HepG2 (cell line): ENCODE measurements at regions not wholly inside any gene's neighbourhood (a gene's known extent, or its start where the extent isn't known, plus 50 kb on each side); places are given as distances from the start of the nearest gene placed in this dataset.

Experiments used
- ATAC-seq: fragments of 200-7000 bp; cut with Tn5 transposase; 3 replicates; pipeline ENCODE4 v1.9.1; 2020; ENCODE audit warnings: mild to moderate bottlenecking, moderate library complexity
- BruUV-seq: library from RNA; stranded (reverse); fragments of 400-500 nt; replicated peaks from 2 replicates; lab custom pipeline; 2021; lab: Mats Ljungman, UMichigan
- CTCF ChIA-PET: fragments of 300-600 bp; formaldehyde crosslinking; extraction: SDS; loops from one replicate; lab custom pipeline; 2021; ENCODE audit warnings: low total read pairs, inconsistent platforms, low intra/inter-chr PET ratio; lab: Yijun Ruan, JAX
- POLR2A ChIA-PET: fragments of 350-600 bp; sonication (Branson Sonifier 250); formaldehyde crosslinking; loops from one replicate; lab custom pipeline; 2020; ENCODE audit warnings: antibody characterized with exemption, inconsistent platforms; lab: Yijun Ruan, JAX
- DNase-seq: peaks from one replicate; pipeline ENCODE4 v3.0.0-alpha.2; 2015; ENCODE audit warnings: low spot score
- FAIRE-seq: peaks from 3 replicates; lab custom pipeline; 2011; peaks lifted over from hg19 to GRCh38; lab: Jason Lieb, UNC
- H2AFZ ChIP-seq: one replicate; pipeline ENCODE4 v1.6.1; 2011; ENCODE audit warnings: low read length, inconsistent platforms
- H3K27ac ChIP-seq: fragments of 300-600 bp; 3 replicates; pipeline ENCODE4 v1.8.0; 2011; ENCODE audit warnings: mixed run types, mild to moderate bottlenecking, mixed read lengths, low read length, inconsistent platforms; ENCODE audit not compliant: insufficient read depth; ENCODE audit errors: extremely low read length
- H3K27me3 ChIP-seq, 2 experiments: fragments of 200-600 bp in 1 of 2; 2 replicates in 1 of 2; 3 replicates in 1 of 2; pipeline versions ENCODE4 v1.6.0 to v1.8.0; 2011; ENCODE audit warnings: low read length in 2 of 2, mild to moderate bottlenecking in 2 of 2, moderate library complexity in 2 of 2, inconsistent platforms in 1 of 2; ENCODE audit not compliant: insufficient read depth in 2 of 2, control insufficient read depth in 1 of 2
- H3K36me3 ChIP-seq, 2 experiments: fragments of 200-600 bp in 1 of 2; replicated peaks in 1 of 2; 2 replicates in 1 of 2; 3 replicates in 1 of 2; pipeline versions ENCODE4 v1.5.1 to v1.8.0; 2011; ENCODE audit warnings: low read length in 2 of 2, inconsistent platforms in 1 of 2; ENCODE audit not compliant: insufficient read depth in 2 of 2, control insufficient read depth in 1 of 2
- H3K4me1 ChIP-seq: 2 replicates; pipeline ENCODE4 v1.5.1; 2012; ENCODE audit warnings: low read length, inconsistent platforms; ENCODE audit not compliant: insufficient read depth
- H3K4me2 ChIP-seq: 2 replicates; pipeline ENCODE4 v1.6.0; 2011; ENCODE audit warnings: low read depth, low read length, inconsistent platforms
- H3K4me3 ChIP-seq, 3 experiments: fragments of 200-600 bp in 1 of 3; sonication (generic), shearing (Covaris generic) in 1 of 3; replicated peaks in 1 of 3; 2 replicates each; pipeline ENCODE4 v1.5.1; 2011 to 2016; ENCODE audit warnings: low read length in 3 of 3, inconsistent platforms in 2 of 3, low read depth in 2 of 3, mild to moderate bottlenecking in 2 of 3, control low read depth in 1 of 3, mixed read lengths in 1 of 3; ENCODE audit not compliant: insufficient read depth in 1 of 3
- H3K79me2 ChIP-seq: one replicate; pipeline ENCODE4 v1.6.1; 2011; ENCODE audit warnings: low read length, inconsistent platforms; ENCODE audit not compliant: insufficient read depth
- H3K9ac ChIP-seq: 2 replicates; pipeline ENCODE4 v1.6.0; 2011; ENCODE audit warnings: mild to moderate bottlenecking, low read depth, low read length, inconsistent platforms; ENCODE audit not compliant: insufficient read depth
- H3K9me3 ChIP-seq: 2 replicates; pipeline ENCODE4 v1.5.1; 2012; ENCODE audit warnings: mild to moderate bottlenecking, low read length
- H4K20me1 ChIP-seq: 2 replicates; pipeline ENCODE4 v1.6.0; 2011; ENCODE audit warnings: inconsistent platforms, mild to moderate bottlenecking, low read length, moderate library complexity; ENCODE audit not compliant: insufficient read depth
- EP300 ChIP-seq, 3 experiments: sonication (generic) in 1 of 3; formaldehyde crosslinking in 1 of 3; IDR thresholded peaks; 2 replicates each; pipeline versions ENCODE4 v1.5.1 to v1.6.1; 2011 to 2020; ENCODE audit warnings: low read depth in 2 of 3, low read length in 2 of 3, borderline replicate concordance in 1 of 3, improper control_type of control experiment in 1 of 3, mild to moderate bottlenecking in 1 of 3, missing genetic modification reagents in 1 of 3, moderate library complexity in 1 of 3
- GATAD2A ChIP-seq: IDR thresholded peaks from 2 replicates; pipeline ENCODE4 v1.6.1; 2016
- PAXIP1 ChIP-seq: sonication (generic); formaldehyde crosslinking; conservative IDR thresholded peaks from 2 replicates; pipeline ENCODE4 v1.4.0; 2020; ENCODE audit warnings: mild to moderate bottlenecking, missing genetic modification reagents, moderate library complexity
- SOX13 ChIP-seq, 3 experiments: fragments of 450-650 bp in 1 of 3; sonication (generic) in 1 of 3; formaldehyde crosslinking in 1 of 3; IDR thresholded peaks in 2 of 3; conservative IDR thresholded peaks in 1 of 3; 2 replicates each; pipeline versions ENCODE4 v1.5.0 to v1.6.1; 2016 to 2020; ENCODE audit warnings: antibody characterized with exemption in 1 of 3, mild to moderate bottlenecking in 1 of 3, missing compliant biosample characterization in 1 of 3, missing genetic modification reagents in 1 of 3, moderate library complexity in 1 of 3
- SOX6 ChIP-seq, 2 experiments: fragments of 450-650 bp in 1 of 2; sonication (generic) in 1 of 2; formaldehyde crosslinking in 1 of 2; IDR thresholded peaks; 2 replicates each; pipeline versions ENCODE4 v1.4.0 to v1.6.1; 2017 to 2020; ENCODE audit warnings: antibody characterized with exemption in 1 of 2, mild to moderate bottlenecking in 1 of 2, missing genetic modification reagents in 1 of 2
- TBX3 ChIP-seq: fragments of 450-650 bp; IDR thresholded peaks from 2 replicates; pipeline ENCODE4 v1.6.1; 2017; ENCODE audit warnings: antibody characterized with exemption, mild to moderate bottlenecking, inconsistent platforms, borderline replicate concordance
- TCF7 ChIP-seq: sonication (generic); IDR thresholded peaks from 2 replicates; pipeline ENCODE4 v1.6.1; 2016; ENCODE audit warnings: antibody characterized with exemption, low read depth
- ZBTB7B ChIP-seq: sonication (generic); formaldehyde crosslinking; IDR thresholded peaks from 2 replicates; pipeline ENCODE4 v1.4.0; 2020; ENCODE audit warnings: missing genetic modification reagents
- ZBTB8A ChIP-seq: sonication (generic); formaldehyde crosslinking; IDR thresholded peaks from 2 replicates; pipeline ENCODE4 v1.4.0; 2020; ENCODE audit warnings: mild to moderate bottlenecking, low read depth, missing genetic modification reagents, borderline replicate concordance
- ZNF24 ChIP-seq: fragments of 450-650 bp; IDR thresholded peaks from 2 replicates; pipeline ENCODE4 v1.6.1; 2017; ENCODE audit warnings: antibody characterized with exemption, mild to moderate bottlenecking
- ZNF331 ChIP-seq: sonication (generic); formaldehyde crosslinking; IDR thresholded peaks from 2 replicates; pipeline ENCODE4 v1.4.0; 2020; ENCODE audit warnings: missing genetic modification reagents
- ZNF576 ChIP-seq: sonication (generic); formaldehyde crosslinking; IDR thresholded peaks from 2 replicates; pipeline ENCODE4 v1.4.0; 2020; ENCODE audit warnings: mild to moderate bottlenecking, missing genetic modification reagents
- WGBS: methylation state at CpG from one replicate; pipeline ENCODE4 v1.1.6; 2017; ENCODE audit warnings: low lambda C conversion rate; 5-methylcytosine and 5-hydroxymethylcytosine counted together
- in situ Hi-C: cut with HindIII; loops from 2 replicates; pipeline ENCODE4 v1.10.0; 2017; ENCODE audit warnings: low pct_unique_long_range_greater_than_20kb; ENCODE audit not compliant: extremely low pct_ligation_motif_present
- intact Hi-C: fragments of 100-400 bp; cut with micrococcal nuclease; formaldehyde crosslinking; loops from one replicate; pipeline ENCODE4 v1.10.0; 2022; ENCODE audit not compliant: unreplicated experiment

GRCh38 chr7:138169441-138169851 lies 93.2 kb downstream of the AKR1D1 start:
- no peak overlapping the region for H2AFZ ChIP-seq
- peaks cover 15% of the 10 kb centered on the region for H3K9me3 ChIP-seq
- intact Hi-C loops: loop anchor here (10.0 kb wide), 3 partner anchors 65 to 215 kb away; no protein-coding TSS in a partner anchor
- DNase-seq (no peak), ATAC-seq (no peak), FAIRE-seq (no peak)
- H3K4me3 ChIP-seq: no peak overlapping the region; a peak in 1 of 6 replicates
- 24% methylated on average over 3 of the region's 3 CpGs for WGBS
- BruUV-seq: no TSS peak
- H3K4me1 ChIP-seq: peaks cover 45% of the 10 kb centered on the region
- H3K9ac ChIP-seq: no peak overlapping the region
- TF ChIP-seq ZBTB7B (CRISPR knock-in tag): 0 out of 2 replicates have a peak, but pooled peaks have one; percentile 25
- TF ChIP-seq EP300 (IDR thresholded peaks at IDR 0.05; ENCODE audit: low read depth in 2 of 2, low read length in 2 of 2): peak in 1 of 2 experiments; percentile 54; a peak in 2 of 4 replicates
- no peak for TF ChIP-seq EP300 (CRISPR knock-in tag; IDR thresholded peaks at IDR 0.05; ENCODE audit: borderline replicate concordance)
- peak; percentile 46; the same call in 1 of the 2 replicates for TF ChIP-seq PAXIP1 (CRISPR knock-in tag)
- TF ChIP-seq SOX6 (IDR thresholded peaks at IDR 0.05): no peak
- TF ChIP-seq SOX6 (CRISPR knock-in tag; IDR thresholded peaks at IDR 0.05): peak; percentile 64
- TF ChIP-seq ZNF576 (CRISPR knock-in tag): no peak
- no peak for TF ChIP-seq ZNF24
- TF ChIP-seq ZNF331 (CRISPR knock-in tag): no peak
- TF ChIP-seq ZBTB8A (CRISPR knock-in tag): no peak
- TF ChIP-seq SOX13 (IDR thresholded peaks at IDR 0.05): peak; percentile 34; the same call in 1 of the 2 replicates
- peak in 1 of 2 experiments; percentile 66; a peak in 2 of 4 replicates for TF ChIP-seq SOX13 (CRISPR knock-in tag; conservative IDR thresholded peaks at IDR 0.05 in 1 of 2, IDR thresholded peaks at IDR 0.05 in 1 of 2)
- peak; percentile 26; the same call in 1 of the 2 replicates for TF ChIP-seq GATAD2A
- no peak for TF ChIP-seq TBX3
- peak; percentile 11; the same call in 1 of the 2 replicates for TF ChIP-seq TCF7
- H3K27ac ChIP-seq: peak overlapping the region; percentile 31
- in situ Hi-C loops: loop anchor here (10.0 kb wide), 1 partner anchor 295 kb away; the partner anchor contains the start of gene TRIM24
- H4K20me1 ChIP-seq: no peaks in the 10 kb centered on the region
- no peaks in the 10 kb centered on the region for H3K79me2 ChIP-seq
- ChIA-PET POLR2A (no interaction called here), CTCF (no interaction called here)
- H3K27me3 ChIP-seq: no peaks in the 10 kb centered on the region
- H3K4me2 ChIP-seq: peak overlapping the region; percentile 32; the same call in 1 of the 2 replicates
- H3K36me3 ChIP-seq: no peaks in the 10 kb centered on the region
